HEK293T (cell line): ENCODE measurements at regions not wholly inside any gene's neighbourhood (a gene's known extent, or its start where the extent isn't known, plus 50 kb on each side); places are given as distances from the start of the nearest gene placed in this dataset.

Experiments used
- CTCF ChIA-PET: fragments of 350-600 bp; formaldehyde crosslinking; extraction: SDS; loops from one replicate; lab custom pipeline; 2021; ENCODE audit warnings: antibody characterized with exemption, inconsistent platforms; lab: Yijun Ruan, JAX
- POLR2A ChIA-PET: fragments of 350-600 bp; formaldehyde crosslinking; extraction: SDS; loops from one replicate; lab custom pipeline; 2020; ENCODE audit warnings: antibody characterized with exemption, inconsistent platforms; lab: Yijun Ruan, JAX
- DNase-seq: peaks from one replicate; pipeline ENCODE4 v3.0.0; 2012; ENCODE audit warnings: mixed read lengths; ENCODE audit errors: extremely low spot score
- ARNT ChIP-seq: fragments of 450-650 bp; IDR thresholded peaks from 2 replicates; pipeline ENCODE4 v1.6.1; 2017; ENCODE audit warnings: mild to moderate bottlenecking
- BHLHE40 ChIP-seq: fragments of 450-650 bp; IDR thresholded peaks from 2 replicates; pipeline ENCODE4 v1.6.1; 2016; ENCODE audit warnings: mild to moderate bottlenecking, moderate library complexity, borderline replicate concordance
- CTBP1 ChIP-seq: fragments of 450-650 bp; IDR thresholded peaks from 2 replicates; pipeline ENCODE4 v1.6.1; 2016; ENCODE audit warnings: borderline replicate concordance
- ELF4 ChIP-seq: fragments of 450-650 bp; IDR thresholded peaks from 2 replicates; pipeline ENCODE4 v1.6.1; 2017; ENCODE audit warnings: antibody characterized with exemption
- FOXA1 ChIP-seq: fragments of 450-650 bp; IDR thresholded peaks from 2 replicates; pipeline ENCODE4 v1.6.1; 2016; ENCODE audit warnings: mild to moderate bottlenecking
- FOXK2 ChIP-seq: fragments of 450-650 bp; IDR thresholded peaks from 2 replicates; pipeline ENCODE4 v1.6.1; 2016; ENCODE audit warnings: mild to moderate bottlenecking
- FOXM1 ChIP-seq: fragments of 450-650 bp; IDR thresholded peaks from 2 replicates; pipeline ENCODE4 v1.6.1; 2017; ENCODE audit warnings: mild to moderate bottlenecking, borderline replicate concordance
- HDGF ChIP-seq: fragments of 450-650 bp; IDR thresholded peaks from 2 replicates; pipeline ENCODE4 v1.6.1; 2017; ENCODE audit warnings: antibody characterized with exemption, borderline replicate concordance
- L3MBTL2 ChIP-seq: fragments of 450-650 bp; conservative IDR thresholded peaks from 2 replicates; pipeline ENCODE4 v1.6.1; 2016; ENCODE audit warnings: mild to moderate bottlenecking
- LEF1 ChIP-seq: fragments of 450-650 bp; IDR thresholded peaks from 2 replicates; pipeline ENCODE4 v1.6.1; 2017; ENCODE audit warnings: mild to moderate bottlenecking, borderline replicate concordance
- NFRKB ChIP-seq: fragments of 450-650 bp; IDR thresholded peaks from 2 replicates; pipeline ENCODE4 v1.6.1; 2016; ENCODE audit warnings: mild to moderate bottlenecking, moderate library complexity
- SP1 ChIP-seq: fragments of 450-650 bp; IDR thresholded peaks from 2 replicates; pipeline ENCODE4 v1.6.1; 2017
- SUZ12 ChIP-seq: fragments of 450-650 bp; IDR thresholded peaks from 2 replicates; pipeline ENCODE4 v1.6.1; 2016; ENCODE audit warnings: mild to moderate bottlenecking
- TARDBP ChIP-seq: fragments of 450-650 bp; IDR thresholded peaks from 2 replicates; pipeline ENCODE4 v1.6.1; 2016
- ZNF384 ChIP-seq: fragments of 450-650 bp; IDR thresholded peaks from 2 replicates; pipeline ENCODE4 v1.6.1; 2016
- TF ChIP-seq, protein P1 (sequence below): fragments of 450-650 bp; IDR thresholded peaks from 2 replicates; pipeline ENCODE4 v1.6.1; 2016

- ChIA-PET CTCF (no interaction called here), POLR2A (no interaction called here)
Observed at GRCh38 chr13:33642374-33643065, 175.4 kb upstream of the RFC3 start.

GRCh38 chr13:33644581-33645543, 173.1 kb upstream of the RFC3 start:
- POLR2A ChIA-PET = no interaction called here
- CTCF ChIA-PET = no interaction called here
- DNase-seq = no peak
- TF ChIP-seq FOXM1 (no peak), SUZ12 (no peak), ZNF384 (no peak), NFRKB (no peak), L3MBTL2 (no peak), FOXA1 (no peak), CTBP1 (no peak), ELF4 (no peak), FOXK2 (no peak), ARNT (no peak), HDGF (no peak), BHLHE40 (no peak)
- TF ChIP-seq, protein P1, sequence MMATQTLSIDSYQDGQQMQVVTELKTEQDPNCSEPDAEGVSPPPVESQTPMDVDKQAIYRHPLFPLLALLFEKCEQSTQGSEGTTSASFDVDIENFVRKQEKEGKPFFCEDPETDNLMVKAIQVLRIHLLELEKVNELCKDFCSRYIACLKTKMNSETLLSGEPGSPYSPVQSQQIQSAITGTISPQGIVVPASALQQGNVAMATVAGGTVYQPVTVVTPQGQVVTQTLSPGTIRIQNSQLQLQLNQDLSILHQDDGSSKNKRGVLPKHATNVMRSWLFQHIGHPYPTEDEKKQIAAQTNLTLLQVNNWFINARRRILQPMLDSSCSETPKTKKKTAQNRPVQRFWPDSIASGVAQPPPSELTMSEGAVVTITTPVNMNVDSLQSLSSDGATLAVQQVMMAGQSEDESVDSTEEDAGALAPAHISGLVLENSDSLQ = no peak

More at GRCh38 chr13:33642374-33643065, 175.4 kb upstream of the RFC3 start:
- TF ChIP-seq ELF4 = no peak
- TF ChIP-seq SP1 = no peak
- TF ChIP-seq, protein P1 = no peak
- TF ChIP-seq LEF1 = no peak
- TF ChIP-seq BHLHE40 = no peak
- no peak for TF ChIP-seq FOXA1
- no peak for DNase-seq

GRCh38 chr13:33645591-33646554, 172.1 kb upstream of the RFC3 start:
- no peak for DNase-seq
- TF ChIP-seq FOXK2 = no peak
- no peak for TF ChIP-seq FOXA1
- TF ChIP-seq ARNT = no peak
- TF ChIP-seq SP1 = no peak
- TF ChIP-seq, protein P1 = no peak
- TF ChIP-seq CTBP1 = no peak
- no peak for TF ChIP-seq FOXM1
- TF ChIP-seq ZNF384 = no peak
- no peak for TF ChIP-seq SUZ12
- no peak for TF ChIP-seq L3MBTL2
- no peak for TF ChIP-seq NFRKB
- TF ChIP-seq LEF1 = no peak
- no peak for TF ChIP-seq BHLHE40
- TF ChIP-seq TARDBP = no peak
- TF ChIP-seq HDGF = no peak
- TF ChIP-seq ELF4 = no peak
- ChIA-PET CTCF (interaction anchor here (0.6 kb wide), 1 partner anchor 9 kb away, joined by 5 read pairs; no protein-coding TSS in a partner anchor), POLR2A (no interaction called here)

DNA sequence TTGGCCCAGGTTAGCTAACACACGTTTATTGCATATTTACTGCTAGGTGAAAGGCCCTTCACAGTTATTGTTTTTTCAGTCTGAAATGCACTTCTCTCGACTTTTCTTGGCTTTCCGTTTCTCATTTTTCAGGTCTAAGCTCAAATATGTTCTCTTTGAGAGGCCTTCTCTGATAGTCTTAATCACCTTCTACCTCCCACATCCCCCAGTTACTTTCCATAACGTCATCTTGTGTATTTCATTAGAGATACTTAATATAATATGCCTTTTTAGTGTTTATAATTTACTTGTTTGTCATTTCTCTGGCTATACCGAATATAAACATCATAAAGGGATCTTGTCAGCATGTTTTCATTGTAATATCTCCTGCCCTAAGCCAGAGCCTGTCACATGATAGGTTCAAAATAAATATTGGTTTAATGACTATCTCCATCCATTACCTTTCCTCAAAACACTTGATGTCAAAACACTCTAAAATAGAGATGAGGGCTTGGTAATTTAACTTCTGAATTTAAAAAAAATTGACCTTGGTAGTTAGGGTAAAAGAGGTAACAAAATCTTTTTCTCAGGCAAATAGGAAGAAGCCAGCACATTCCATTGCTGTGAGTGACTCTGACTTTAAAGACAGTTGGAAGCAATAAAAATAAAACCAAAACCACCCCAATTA, 168.6 kb upstream of the RFC3 start:
- TF ChIP-seq, protein P1 = no peak
- TF ChIP-seq ELF4 = no peak
- TF ChIP-seq TARDBP = no peak
- TF ChIP-seq FOXK2 = no peak
- no peak for TF ChIP-seq SP1
- no peak for TF ChIP-seq SUZ12
- TF ChIP-seq CTBP1 = no peak
- no peak for TF ChIP-seq FOXM1
- TF ChIP-seq NFRKB = no peak
- no peak for TF ChIP-seq ARNT
- no peak for TF ChIP-seq HDGF
- no peak for TF ChIP-seq LEF1
- no peak for TF ChIP-seq ZNF384
- no peak for TF ChIP-seq L3MBTL2
- TF ChIP-seq BHLHE40 = no peak
- no peak for TF ChIP-seq FOXA1
- POLR2A ChIA-PET = no interaction called here
- DNase-seq = no peak
- CTCF ChIA-PET = no interaction called here
